NCI-H82 (cell line): ENCODE measurements at regions not wholly inside any gene's neighbourhood (a gene's known extent, or its start where the extent isn't known, plus 50 kb on each side); places are given as distances from the start of the nearest gene placed in this dataset.

Experiments used
- DNase-seq: peaks from one replicate; lab custom pipeline; 2025; lab: John Stamatoyannopoulos, UW

DNA sequence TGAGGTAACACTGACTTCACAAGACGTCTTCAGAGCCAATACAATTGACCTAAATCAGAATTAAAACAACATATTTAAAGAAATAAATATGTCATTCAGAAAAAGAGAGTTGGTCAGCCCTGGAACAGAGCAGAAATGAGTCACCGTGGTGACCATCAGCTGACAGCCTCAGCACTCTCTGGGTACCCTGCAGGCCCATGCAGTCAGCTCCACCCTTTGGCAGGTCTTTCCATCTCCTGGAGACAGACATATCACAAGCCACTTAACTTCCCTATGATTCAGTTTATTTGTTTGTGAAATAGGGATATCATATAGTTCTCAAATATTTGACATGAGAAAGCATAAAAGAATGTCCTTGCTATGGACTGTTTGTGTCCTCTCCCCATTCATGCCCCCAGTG, 151.6 kb upstream of the MEF2C start:
- DNase-seq, result no peak

DNA sequence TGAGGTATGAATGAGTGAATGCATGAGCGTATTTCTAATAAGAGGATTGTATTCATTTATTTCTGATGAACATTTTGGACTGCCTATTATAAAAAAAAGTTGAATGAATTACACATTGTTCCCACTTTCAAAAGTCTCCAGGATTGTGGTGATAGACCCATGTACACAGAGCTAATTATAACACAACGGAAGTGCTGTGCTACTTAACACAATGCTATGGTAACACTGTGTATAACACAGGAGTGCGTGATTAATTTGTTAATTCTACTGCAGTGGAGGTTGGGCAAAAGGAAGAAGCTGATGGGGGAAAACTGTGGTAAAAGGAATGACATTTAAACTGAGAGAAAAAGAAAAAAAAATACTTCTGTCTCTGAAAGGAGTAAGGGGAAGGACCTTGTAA, 147.8 kb upstream of the MEF2C start:
- no peak for DNase-seq

DNA sequence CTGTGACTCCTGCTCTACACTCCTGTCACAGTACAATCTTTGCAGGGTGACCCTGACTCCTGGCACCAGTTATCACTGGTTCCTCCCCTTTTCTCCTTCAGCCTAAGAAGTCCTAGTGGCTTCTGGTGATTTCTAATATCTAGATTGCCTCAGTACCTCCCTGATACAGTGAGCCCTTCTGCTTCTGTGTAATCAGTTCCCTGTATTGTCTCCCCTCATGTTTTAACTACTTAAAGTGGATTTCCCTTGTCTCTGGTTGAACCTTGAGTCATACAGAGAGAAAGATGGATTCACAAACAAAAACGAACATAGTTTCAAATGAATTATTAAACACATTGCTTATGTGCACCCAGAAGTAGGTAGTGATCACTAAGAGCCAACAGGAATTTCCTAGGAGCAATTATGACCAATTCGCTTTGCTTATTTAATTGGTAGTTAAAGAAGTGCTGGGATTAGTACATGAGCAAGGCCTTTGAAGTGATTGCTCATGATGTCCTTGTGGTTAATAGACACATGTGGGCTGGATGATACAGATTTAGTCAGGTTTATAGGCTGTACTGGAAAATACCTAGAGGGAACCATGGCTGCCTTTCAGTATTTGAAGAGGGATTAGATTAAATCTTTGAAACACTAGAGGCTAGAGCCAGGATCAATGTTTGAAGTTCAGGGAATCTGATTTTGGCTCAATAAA, 145.8 kb upstream of the MEF2C start:
- DNase-seq, result peak; percentile 32

DNA sequence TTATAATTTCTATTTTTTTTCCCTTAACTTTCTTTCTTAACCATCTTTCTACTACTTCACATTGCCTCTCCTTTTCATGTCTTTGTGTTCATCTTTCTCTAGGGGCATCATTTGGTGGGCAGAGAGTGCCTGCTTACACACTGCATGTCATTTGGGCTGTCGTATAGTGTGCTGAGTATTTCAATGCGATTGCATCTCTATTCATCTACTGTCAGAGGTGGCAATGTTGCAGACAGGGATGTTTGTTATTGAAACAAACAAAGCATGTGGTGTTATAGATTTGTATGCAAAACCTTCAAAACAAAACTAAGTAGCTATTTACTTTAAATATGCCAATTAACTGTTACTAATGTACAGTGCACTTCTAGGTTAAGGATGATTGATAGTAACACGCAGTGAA, 141.1 kb upstream of the MEF2C start:
- DNase-seq, result no peak

DNA sequence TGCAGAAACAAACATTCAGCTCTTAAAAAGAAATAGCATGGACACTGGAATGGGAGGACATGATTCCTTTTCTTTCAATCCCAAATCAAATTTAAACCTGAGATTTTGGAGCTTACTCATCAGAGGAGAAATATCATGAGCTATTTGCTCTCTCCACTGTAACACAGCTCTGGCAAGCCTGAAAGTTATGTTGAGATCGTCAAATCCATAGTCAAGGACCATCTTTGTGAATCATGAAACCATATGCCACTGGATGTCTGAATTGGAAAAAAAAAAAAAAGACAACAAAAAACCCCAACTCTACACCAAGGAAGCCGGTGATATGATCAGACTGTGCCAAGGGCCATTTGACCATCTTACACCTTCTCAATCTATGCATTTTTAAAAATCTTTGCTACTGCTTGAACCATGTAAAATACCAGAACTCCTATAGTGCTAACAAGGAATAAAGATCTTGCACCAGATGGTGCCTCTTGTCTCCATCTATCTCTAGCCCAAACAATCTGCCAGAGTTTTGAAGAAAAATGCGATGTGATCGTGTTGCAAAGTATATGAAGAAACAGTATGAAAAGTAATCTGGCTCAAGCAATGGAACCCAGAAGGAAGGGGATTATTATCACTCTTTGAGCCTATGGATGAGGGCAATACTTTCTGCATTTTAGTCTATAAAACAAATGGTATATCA, 138.1 kb upstream of the MEF2C start:
- DNase-seq, result no peak

DNA sequence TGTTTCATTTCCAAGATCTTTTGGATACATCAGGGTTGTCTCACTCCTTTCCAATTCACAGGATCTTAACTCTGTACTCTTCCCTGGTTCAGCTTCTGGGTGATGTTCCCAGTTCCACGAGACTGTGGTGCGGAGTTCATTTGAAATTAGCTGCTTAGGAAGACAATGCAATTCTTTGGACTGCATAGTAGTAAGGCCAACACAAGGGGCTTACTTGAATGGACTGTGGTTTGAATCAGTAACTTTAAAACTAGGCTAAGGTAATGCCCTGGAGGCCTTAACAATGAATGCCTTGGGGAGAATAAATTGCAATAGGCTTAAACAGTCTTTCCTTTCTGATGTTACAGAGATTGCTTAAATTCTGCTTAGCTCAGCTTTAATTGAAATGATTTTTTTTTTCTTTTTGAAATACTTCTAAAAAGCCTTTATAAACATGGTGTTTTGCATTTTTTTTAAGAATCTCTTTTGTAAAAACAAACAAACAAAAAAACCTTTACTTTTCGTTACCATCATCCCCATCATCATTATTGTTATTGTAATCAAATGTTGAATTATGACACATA, 133.8 kb upstream of the MEF2C start:
- DNase-seq, result no peak

DNA sequence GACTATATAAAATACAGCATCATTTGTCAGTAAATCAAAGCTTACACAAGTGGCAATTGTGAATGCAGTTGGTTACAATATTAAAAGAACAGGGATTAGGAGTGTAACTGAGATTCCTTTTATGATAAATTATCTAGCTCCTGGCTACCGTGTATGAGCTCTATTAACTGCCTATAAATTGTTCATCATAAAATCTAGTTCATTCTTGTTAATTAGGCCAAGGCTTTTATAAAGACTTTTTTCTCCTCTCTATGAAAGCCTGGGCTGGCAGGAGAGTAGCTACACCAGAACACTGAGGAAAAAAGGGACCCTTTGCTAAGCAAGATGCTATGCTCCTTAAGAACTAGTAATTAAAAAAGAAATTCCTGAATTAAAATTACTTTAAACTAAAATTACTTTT, 132.4 kb upstream of the MEF2C start:
- no peak for DNase-seq

DNA sequence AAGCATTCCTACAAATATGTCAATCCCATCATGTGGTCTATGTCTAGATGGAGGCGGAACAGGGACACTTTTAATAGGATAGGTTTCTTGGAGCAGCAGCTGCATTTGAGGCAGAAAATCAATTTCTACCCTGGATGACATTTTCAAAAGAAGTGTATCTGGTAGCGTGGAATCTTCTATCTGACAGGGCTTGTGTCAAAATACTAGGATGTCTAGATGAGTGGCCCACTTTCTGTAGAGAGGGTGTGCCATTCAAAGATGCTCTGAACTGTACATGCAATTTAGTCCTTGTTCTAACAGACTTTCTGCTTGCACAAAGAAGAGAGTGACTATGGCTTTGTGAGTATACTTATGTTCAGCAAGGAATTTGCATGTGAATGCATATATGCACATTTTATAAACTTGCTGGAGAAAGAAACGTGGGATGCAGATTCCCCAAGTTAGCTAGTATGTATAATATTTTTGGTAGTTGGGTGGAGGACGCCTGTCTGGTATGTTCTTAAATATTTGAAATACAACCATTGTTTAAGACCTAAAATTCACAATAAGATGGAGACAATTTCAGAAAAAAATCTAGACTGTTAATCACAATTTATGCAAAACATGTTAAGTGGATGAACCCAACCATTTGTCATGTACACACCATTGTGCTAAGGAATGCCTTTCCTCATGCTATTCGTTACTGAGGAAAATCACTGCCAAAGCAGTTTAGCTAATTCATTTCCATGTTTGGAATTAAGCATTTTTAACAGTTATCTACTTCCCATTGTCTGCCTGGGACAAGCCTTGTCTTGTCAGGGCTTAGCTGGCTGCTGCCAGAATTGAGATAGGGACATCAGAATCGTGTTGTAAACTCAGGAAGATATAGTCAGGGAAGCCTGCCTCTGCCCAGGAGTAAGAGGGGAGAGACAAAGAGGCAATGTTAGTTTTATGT, 129.1 kb upstream of the MEF2C start:
- DNase-seq, result no peak

DNA sequence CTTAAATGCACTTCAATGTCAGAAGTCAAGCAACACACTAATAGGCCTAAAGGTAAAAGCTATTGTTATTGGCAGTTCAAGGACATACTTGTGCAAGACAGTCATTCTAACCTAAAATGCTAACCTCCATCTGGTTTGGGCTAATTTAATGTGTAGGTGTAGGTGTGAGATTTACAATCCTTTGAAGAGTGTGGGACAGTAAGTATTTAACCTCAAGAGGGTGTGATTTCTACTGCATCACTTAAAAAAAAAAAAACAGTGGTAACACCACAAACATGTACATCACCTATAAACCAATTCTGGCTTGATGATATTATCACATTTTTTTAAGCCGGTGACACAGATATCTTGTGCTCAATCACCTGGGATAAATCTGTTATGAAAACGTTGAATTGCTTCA, 127.5 kb upstream of the MEF2C start:
- DNase-seq, result no peak

DNA sequence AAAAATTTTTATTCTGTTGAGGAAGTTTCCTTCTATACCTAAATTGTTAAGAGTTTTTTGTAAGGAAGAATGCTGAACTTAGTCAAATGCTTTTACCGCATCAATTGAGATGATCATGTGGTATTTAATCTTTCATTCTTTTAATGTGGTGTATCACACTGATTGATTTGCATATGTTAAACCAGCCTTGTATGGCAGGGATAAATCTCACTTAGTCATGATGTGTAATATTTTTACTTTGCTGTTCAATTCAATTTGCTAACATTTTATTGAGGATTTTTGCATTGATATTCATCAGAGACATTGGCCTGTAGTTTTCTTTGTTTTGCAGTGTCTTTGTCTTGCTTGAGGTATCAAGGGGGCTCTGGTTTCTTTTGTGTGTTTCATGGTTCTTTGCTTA, 125.3 kb upstream of the MEF2C start:
- DNase-seq, result no peak

DNA sequence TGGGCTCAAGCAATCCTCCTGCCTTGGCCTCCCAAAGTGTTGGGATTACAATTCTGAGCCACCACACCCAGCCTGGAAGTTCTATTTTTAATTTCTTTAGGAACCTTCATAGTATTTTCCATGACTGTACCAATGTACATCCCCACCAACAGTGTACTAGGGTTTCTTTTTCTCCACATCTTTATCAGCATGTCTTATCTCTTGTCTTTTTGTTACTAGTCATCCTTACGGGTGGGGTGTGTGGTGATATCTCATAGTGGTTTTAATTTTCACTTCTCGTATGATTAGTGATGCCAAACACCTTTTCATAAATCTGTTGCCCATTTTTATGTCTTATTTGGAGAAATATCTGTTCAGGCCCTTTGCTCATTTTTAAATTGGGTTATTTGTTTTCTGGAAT, 123.0 kb upstream of the MEF2C start:
- DNase-seq, result no peak

DNA sequence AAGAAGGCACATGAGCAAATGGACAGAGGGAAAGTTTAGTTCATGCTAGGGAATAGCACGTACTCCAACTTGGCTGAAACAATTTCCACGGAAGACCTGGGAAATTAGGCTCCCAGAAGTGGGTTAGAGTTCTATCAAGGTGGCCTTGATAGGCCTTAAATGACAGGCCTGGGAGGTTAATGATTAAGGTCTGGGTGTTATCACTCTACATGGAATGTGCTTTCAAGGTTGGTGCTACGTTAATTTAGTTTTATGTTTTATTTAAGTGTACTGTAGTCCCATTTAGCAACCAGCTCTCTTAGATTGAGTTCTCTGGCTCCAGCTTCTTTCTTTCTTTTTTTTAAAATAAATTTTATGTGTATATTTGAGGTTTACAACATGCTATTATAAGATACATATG, 121.4 kb upstream of the MEF2C start:
- no peak for DNase-seq

DNA sequence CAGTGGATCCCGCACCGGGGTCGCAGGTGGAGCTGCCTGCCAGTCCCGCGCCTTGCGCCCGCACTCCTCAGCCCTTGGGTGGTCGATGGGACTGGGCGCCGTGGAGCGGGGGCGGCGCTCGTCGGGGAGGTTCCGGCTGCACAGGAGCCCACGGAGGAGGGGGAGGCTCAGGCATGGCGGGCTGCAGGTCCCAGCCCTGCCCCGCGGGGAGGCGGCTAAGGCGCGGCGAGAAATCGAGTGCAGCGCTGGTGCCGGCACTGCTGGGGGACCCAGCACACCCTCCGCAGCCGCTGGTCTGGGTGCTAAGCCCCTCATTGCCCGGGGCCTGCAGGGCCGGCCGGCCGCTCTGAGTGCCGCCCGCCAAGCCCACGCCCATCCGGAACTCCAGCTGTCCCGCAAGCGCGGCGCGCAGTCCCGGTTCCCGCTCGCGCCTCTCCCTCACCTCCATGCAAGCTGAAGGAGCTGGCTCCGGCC, 120.6 kb upstream of the MEF2C start:
- no peak for DNase-seq

DNA sequence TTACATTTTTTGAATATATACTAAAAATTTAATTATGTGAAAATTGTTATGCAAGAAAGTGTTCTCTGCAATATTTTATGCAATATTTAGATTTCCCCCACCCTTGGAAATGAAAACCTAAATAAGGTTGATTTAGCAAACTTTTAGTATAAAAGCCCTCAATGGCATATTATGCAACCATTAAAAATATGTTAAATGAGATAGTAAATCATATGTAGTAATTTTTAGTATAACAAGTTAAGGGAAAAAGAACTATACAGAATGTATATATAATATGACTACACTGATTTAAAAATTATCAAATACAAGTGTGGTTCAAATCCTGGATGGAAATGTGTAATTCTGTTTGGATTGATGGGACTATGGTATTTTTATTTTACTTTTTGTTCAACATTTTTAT, 116.9 kb upstream of the MEF2C start:
- no peak for DNase-seq

DNA sequence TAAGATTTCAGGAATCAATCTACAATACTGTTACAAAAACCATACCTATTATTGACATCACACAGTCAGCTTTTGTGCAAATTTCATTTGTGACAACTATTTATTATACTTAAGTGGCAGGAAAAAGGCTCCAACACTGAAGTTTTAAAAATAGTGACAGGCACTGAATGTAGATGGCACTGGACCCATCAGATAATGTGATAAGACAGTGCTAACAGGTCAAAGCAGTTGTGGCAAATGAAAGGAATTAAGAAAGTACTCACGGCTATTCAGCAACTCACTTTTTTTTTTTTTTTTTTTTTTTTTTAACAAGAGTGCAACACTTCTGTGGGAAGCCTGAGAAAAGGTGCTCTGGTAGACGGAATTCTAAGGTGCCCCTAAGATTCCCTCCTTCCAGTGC, 115.0 kb upstream of the MEF2C start:
- no peak for DNase-seq

DNA sequence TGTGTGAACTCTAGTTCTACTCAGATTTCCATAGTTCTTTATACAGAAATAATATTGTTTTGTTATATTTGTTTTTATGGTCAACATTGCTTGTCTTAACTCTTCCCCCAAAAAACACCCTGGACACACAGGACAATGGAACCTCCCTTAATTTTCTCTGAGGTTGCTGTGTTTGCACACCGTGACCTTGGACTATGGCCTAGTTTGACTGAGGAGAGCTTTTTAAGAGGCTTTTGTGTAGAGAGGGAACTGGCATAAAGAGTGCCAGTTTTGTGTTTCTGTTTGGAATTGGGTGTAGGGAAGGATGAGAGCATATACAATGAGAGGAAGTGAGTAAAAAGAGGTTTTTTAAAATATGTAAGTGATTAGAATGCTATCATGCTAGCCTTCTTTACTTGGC, 101.1 kb upstream of the MEF2C start:
- no peak for DNase-seq

DNA sequence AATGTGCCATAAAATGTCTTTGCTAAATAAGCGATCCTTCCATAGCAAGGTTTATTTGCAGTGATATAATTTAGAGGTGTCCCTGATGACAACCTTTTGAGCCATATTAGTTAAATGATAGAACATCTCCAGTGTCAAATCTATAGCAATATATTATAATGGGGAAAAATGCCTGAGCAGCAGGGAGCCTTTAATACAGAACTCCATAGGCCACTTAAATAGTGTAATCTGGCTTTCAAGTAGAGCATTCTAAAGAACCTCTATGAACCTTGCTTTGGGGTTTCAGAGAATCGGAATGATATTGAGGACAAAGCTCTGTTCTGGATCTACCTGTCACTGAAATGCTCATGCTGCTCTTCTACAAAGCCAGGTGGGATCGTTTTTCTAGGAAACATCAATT, 96.7 kb upstream of the MEF2C start:
- DNase-seq, result no peak

DNA sequence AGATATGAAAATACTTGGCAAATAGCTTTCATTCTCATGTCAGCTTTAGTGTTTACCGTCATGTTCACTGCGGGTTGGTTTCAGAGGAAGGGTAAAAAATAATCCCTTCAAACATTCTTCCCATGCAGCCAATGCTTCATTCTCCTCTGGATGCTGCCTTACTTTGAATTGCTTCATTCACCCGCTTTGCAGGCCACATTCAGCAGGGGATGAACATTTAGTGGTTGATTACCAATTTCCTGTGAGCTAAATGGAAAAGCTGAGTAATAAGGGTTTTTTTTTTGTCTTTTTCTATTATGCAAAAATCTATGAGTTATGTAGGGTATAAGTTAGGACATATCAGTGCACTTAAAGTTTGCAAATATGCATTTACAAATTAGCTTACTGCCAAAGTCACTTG, 96.3 kb upstream of the MEF2C start:
- DNase-seq, result no peak

DNA sequence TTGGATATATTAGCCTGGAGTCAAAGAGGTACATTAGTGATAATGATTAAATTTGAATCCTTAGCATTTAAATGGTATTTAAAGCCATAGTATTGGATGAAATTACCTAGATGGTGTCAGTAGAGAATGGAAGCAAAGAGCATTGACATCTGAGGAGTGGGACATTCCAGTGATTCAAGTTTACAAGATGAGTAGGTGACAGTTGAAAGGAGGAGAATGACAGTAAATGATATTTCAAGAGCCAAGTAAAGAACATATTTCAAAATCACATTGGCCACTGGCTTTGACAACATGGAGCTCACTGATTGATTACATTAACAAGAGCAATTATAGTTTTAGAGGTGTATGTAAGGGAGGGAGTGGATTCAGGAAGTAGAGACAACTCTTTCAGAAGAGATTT, 93.9 kb upstream of the MEF2C start:
- no peak for DNase-seq

DNA sequence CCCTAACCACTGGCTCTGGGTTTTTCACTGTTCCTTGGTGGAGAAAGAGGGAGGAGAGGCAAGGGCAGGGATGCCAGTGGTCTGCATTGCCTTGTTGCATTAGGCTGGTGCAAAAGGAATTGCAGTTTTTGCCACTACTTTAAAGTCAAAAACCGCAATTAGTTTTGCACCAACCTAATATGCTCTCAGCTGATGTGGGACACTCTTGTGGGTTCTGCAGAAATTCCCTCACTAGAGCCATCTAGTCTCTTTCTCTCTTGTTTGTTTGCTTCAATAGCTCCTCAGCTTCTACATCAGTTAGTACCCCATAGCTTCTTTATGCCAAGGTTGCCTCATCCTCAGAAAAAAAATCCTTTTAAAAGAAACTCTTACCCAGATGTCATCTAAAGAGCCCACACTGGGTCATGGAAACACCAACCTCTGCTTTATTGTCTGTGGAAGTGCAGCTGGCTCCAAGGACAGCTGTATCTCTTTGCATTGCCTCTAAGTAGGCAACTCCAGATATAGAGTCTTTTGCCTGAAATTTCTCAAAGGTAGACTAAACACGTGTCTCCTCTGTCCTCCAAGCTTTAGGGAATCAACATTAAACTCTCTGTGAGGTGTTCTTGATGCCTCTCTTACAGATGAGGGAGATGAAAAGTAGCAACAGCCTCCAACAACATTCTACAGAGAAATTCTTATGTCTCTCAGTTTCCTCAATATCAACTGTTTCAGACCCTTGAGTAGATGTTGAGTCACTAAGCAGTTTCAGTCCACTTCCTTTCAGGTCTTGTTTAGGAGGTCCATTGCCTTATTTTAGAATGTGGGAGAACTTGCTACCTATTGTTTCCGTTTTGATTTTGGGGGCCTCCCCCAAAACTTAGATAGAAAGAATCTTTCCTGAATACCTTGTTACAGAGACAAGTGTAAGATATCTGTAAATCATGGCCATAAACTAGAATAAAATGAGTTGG, 84.9 kb upstream of the MEF2C start:
- DNase-seq, result no peak

DNA sequence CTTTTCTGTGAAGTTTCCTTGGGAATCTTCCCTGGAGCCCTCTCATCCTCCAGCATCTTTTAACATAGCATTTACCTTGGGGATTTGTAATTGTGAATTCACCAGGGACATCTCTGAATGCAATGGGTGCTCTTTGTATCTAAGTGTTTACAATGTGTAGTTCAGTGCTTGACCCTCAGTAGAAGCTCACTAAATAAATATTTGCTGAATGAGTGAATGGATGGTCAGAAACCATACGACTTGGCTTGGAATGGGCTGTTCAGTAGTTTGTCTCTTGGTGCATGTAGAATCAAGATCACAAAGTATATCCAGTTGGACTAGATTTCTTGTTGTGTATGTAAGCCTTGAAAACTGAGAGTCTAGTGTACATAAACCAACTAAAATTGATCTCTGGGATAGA, 81.8 kb upstream of the MEF2C start:
- no peak for DNase-seq
